NCI-H748 (cell line): ENCODE measurements at regions not wholly inside any gene's neighbourhood (a gene's known extent, or its start where the extent isn't known, plus 50 kb on each side); places are given as distances from the start of the nearest gene placed in this dataset.
A peak's percentile ranks its signal among the peaks of the same experiment; 100 is the strongest.

Experiments
- DNase-seq: peaks from one replicate; lab custom pipeline; 2025; ENCODE audit not compliant: unreplicated experiment; lab: John Stamatoyannopoulos, UW

DNA sequence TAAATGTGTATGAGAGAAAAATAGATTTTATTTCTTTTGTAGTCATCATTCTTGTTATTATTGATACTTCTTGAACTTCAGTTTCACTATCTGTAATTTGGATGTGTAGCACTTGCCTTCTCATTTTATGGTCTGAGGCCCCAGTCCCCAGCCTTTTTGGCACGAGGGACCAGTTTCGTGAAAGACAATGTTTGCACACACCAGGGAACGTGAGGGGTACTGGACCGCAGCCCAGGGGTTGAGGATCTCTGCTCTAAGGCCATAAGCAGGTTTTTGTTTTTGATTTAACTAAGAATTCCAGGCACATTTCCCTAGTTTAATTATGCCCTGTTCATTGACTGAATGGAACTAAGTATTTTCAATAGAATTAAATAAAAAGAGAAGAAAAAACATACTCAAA, 261.5 kb downstream of the BMP2 start:
- peak; percentile 45 for DNase-seq

- no peak for DNase-seq
Measured at GRCh38 chr20:7031222-7031621, 263.7 kb downstream of the BMP2 start.

DNA sequence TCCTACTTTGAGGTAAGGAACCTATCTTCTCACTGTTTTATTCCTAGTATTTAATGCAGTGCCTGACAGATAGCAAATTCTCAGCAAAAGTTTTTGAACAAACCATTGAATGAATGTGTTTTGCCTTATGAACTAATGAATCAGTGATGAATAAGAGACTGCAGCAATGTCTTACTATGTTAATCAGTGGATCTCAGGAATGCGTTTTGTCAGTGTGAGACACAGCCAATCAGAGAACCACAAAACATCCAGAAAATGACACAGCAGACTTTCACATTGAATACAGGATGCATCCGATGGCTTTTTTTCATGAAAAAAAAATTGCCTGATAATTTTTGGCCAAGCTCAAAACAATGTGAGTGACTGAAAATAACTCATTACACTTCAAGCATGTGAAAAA, 270.5 kb downstream of the BMP2 start:
- no peak for DNase-seq

DNA sequence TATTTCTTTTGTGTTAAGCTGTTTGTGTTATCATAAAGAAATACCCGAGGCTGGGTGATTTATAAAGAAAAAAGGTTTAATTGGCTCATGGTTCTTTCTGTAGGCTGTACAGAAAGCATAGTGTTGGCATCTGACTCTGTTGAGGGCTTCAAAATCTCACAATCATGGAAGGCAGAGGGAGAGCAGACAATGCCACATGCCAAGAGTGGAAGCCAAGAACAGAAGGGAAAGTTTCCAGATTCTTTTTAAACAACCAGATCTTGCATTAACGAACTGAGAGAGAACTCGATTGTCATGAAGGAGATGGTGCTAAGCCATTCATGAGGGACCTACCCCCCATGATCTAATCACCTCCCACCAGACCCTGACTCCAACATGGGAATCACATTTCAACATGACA, 290.1 kb downstream of the BMP2 start:
- DNase-seq = no peak

DNA sequence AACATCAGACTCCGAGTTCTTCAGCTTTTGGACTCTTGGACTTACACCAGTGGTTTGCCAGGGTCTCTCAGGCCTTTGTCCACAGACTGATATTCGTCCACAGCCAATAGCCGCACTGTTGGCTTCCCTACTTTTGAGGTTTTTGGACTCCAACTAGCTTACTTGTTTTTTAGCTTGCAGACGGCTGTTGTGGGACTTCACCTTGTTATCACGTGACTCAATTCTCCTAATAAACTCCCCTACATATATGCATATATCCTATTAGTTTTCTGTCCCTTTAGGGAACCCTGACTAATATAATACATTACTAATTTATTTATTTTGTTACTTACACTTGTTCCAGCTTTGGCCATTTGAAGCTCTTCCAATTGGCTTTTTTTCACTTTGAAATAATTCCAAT, 311.3 kb downstream of the BMP2 start:
- DNase-seq = no peak

- DNase-seq = no peak
Measured at GRCh38 chr20:7080472-7080871, 313.0 kb downstream of the BMP2 start.

DNA sequence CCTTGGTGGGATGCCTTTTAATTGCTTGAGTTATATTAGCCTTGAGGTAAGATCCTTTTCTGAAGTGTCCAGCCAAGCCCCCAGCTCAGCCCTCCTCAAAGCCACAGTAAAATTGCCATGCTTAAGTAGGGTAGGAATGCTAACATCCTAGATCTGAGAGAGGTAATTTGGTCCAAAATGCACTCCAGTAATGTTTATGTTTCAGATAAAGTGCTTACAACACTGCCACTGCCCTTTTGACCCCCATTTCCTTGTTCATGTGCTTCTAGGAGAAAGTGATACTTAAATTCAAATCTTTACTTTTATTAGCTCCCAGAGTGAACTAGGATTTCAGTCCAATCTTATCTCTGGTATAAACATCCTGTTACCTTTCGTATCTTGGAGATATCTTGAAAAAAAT, 318.0 kb downstream of the BMP2 start:
- no peak for DNase-seq

- no peak for DNase-seq
Measured at GRCh38 chr20:7087803-7088202, 320.3 kb downstream of the BMP2 start.

DNA sequence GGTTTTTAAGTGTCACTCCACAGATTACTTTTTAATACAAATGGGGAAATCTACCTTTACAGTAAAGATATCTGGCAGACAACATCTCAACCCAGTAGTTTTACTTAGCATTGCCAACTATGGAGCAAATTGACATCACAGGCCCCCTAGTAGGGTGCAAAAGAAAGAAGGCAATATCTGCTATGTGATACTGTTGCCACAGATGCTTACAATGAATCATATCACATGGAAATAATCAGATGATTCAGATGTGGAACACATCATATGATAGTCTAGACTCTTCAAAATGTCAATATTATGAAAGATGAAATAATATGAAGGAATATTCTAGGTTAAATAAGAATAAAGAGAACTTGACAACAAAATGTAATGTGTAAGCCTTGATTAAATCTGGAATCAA, 322.5 kb downstream of the BMP2 start:
- DNase-seq = no peak

GRCh38 chr20:7090811-7091210, 323.3 kb downstream of the BMP2 start:
- peak; percentile 39 for DNase-seq

DNA sequence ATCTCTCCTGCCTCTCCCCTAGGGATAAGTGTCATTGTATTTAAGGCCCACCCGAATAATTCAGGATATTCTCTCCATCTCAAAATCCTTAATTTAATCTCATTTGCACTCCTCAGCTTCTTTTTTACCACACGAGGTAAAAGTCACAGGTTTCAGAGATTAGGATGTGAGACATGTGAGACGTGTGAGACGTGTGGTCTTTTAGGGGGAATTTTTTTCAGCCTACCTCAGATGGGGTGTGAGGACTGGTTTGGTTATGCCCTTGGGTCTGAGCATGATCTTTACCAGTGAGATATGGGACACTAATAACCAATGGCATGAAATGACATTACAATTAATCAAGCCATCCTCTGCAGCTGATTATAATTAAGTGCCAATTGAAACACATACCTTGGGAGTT, 324.2 kb downstream of the BMP2 start:
- no peak for DNase-seq

DNA sequence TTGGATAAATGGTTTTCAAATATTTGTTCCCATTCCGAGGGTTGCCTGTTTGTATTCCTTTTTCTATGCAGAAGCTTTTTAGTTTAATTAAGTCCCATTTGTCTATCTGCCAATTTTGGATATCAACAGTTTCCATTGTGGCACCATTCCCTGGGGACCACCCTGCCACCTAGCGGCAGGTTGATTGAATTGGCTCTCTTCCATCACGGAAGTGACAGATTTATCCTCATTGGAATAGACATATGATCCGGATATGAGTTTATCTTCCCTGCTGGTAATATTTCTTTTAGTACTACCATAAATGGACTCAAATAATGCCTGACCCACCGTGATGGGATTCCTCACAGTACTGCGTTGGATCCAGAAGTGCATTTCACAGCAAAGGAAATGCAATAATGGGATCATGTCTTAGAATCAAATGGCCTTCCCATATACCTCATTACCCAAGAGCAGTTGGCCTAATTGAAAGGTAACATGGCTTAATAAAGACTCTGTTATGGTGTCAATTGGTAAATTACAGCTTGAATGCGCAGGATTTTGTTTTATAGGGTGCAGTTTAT, 327.0 kb downstream of the BMP2 start:
- peak; percentile 96 for DNase-seq

DNA sequence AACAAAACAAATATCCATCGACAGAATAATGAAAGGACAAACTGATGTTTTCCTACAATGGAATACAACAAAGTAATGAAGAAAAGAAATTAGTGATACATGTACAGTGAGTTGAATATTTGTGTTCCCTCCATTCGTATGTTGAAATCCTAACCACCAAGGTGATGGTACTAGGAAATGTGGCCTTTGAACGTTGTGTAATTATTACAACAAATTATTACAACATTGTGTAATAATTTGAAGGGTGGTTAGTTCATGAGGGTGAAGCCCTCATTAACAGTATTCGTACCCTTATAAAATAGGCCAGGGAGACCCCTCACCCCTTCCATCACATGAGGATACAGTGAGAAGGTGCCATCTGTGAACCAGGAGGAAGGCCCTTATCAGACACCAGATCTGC, 339.4 kb downstream of the BMP2 start:
- no peak for DNase-seq

- no peak for DNase-seq
Measured at GRCh38 chr20:7108929-7109328, 341.4 kb downstream of the BMP2 start.

DNA sequence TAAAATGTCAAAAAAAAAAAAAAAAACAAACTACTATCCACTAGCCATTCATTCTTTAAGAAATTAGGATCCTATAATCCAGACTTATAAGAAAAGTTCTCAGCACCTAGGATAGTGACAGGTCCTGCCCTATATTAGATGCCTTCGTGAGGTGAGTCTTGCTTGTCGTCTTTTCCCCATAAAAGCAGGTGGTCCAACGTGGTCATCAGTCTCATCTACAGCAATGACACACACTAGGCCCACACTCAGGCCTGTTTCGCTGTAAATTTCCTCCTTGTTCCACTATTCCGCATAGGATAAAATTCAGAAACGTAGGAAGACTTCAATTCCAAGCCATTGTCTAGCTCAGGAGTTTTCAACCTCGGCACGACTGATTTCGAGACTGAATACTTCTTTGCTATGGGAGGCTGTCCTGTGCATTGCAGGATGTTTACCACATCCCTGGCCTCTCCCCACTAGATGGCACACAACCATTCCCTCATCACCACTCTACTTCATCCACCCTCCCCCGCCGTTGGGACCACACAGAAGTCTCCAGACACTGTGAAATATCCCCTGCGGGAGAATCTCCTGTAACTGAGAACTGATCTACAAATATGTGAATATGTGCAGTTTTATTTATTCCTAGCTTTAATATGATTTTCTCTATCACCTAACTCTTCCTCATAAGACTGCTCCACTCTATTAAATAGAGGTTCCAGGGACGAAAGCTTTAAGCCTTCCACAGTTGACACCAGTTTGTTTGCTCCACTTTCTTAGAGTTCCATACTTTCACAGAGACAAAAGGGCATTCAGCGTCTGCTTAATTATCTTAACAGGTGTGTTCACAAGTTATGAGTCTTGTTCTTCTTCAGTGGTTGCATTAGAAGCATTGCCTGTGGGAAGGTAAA, 346.3 kb downstream of the BMP2 start:
- DNase-seq = peak; percentile 85

DNA sequence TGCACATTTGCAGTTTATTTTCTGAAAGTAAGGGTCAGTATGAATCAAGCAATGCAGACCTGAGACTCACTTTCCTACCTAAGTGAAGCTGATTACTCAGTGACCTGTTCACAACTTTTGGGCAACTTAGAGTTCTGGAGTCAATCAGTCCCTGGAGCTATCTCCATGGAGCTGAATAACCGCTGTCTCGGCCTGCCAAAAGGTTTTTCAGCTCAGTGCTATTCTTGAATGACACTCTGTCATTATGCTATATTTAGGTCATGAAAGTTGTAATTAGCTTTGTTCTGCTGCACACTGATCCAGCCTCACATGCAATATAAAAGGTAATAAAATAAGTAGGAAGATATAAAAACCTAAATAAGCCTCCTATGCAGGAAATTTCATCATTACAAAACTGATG, 356.0 kb downstream of the BMP2 start:
- peak; percentile 42 for DNase-seq

- DNase-seq = no peak
Measured at GRCh38 chr20:7124120-7124519, 356.6 kb downstream of the BMP2 start.

DNA sequence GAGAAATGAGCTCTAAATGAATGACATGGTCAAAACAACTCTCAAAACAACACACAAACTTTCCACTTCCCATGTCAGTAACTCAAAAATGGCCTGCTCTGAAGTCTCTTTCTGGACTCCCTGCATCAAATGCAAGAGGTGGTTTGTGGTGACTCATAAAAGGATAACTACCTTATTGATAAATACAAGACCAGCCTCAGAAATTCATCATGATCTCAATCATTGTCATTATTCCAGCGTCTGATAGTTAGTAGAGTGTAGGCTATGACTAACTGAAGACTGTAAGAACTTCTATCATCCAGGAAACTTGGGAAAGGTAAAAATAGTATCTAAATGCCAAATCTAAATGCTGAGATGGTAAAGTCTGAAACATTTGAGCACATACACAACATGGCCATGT, 369.4 kb downstream of the BMP2 start:
- no peak for DNase-seq

DNA sequence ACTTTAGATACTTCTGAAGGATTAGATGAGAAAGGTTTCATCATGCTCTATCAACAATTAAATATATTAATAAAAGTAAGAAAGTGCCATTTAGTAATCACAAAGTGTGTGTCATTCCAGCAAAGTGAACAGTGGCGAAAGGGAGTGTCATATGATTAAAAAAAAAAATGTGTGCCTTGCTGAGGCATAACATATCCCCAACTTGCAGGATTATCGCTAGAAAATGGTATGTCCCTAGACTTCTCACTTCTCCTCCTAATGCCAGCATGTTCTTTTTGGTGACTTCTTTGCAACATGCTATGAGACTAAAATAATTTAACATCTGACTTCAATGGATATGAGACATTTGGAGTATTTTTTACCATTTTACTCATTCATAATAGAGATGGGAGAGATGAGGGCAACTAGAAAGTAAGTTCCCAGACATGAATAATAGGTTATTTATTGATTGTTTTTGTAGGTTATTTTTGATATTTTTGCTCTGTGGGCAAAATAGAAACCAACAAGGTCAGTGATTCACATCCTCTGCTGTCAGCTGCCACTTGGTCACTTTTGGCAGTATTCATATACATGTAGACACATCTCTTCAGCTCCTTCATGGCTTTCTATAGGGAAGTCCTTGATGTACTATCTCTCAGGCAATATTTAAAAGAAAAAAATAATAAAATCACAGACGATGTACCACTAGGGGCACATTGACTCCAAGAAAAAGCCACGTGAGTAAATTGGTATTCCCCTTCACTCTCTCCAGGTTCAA, 370.1 kb downstream of the BMP2 start:
- no peak for DNase-seq

DNA sequence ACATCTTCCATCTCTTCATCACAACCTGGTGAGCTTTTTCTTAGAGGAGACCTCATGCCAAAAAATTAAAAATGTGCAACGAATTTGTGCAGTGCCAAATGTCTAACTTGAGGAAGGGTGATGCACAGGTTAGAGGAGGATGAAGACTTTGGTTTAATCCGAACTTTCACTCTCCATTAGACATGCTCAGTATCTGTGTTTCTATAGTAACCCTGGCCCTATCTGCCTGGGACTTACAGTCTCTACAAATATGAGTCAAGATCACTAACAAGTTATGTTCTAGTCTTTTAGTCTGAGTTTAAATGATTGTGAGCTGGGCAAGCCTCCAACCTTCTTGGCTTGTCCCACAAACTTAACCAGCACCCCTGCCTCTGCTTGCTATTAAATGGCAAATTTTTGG, 377.0 kb downstream of the BMP2 start:
- DNase-seq = no peak

- no peak for DNase-seq
Measured at GRCh38 chr20:7146552-7147219, 379.2 kb downstream of the BMP2 start.

DNA sequence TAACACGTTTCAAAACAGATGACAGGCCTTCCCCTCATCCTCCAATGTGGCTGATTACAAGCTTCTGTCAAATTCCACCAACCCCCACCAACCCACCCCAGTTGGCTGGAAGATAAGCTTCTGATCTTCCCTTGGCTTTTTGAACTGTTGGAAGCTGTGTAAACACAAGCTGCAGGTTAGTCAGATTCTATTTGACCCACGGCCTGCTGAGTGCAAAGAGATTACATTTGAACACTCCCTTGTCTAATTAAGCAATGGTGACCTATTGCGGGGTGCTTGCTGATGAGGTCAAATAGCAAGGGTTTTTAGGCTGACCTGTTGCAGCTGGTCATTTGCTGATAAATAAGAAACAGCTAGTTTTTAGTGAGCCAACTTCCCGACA, 379.7 kb downstream of the BMP2 start:
- peak; percentile 46 for DNase-seq
